GM23248 (cell line): ENCODE measurements at regions not wholly inside any gene's neighbourhood (a gene's known extent, or its start where the extent isn't known, plus 50 kb on each side); places are given as distances from the start of the nearest gene placed in this dataset.

ENCODE experiments used
- EZH2 ChIP-seq: fragments of 200-600 bp; sonication (generic); IDR thresholded peaks from 2 replicates; pipeline ENCODE4 v1.6.1; 2018; ENCODE audit warnings: antibody characterized with exemption, mild to moderate bottlenecking; ENCODE audit not compliant: insufficient read depth, poor library complexity, severe bottlenecking
- EZH2phosphoT487 ChIP-seq: fragments of 200-600 bp; sonication (generic); IDR thresholded peaks from 2 replicates; pipeline ENCODE4 v1.6.1; 2018; ENCODE audit warnings: antibody characterized with exemption, moderate library complexity, mild to moderate bottlenecking, low read depth; ENCODE audit not compliant: insufficient read depth

GRCh38 chr6:105553171-105553570 is 150.3 kb upstream of the PREP start:
- TF ChIP-seq EZH2phosphoT487 (no peak), EZH2 (no peak)
